AG04449 (cell line): ENCODE measurements at regions not wholly inside any gene's neighbourhood (a gene's known extent, or its start where the extent isn't known, plus 50 kb on each side); places are given as distances from the start of the nearest gene placed in this dataset.

ENCODE experiments used
- CTCF ChIA-PET: fragments of 350-600 bp; formaldehyde crosslinking; extraction: SDS; loops from one replicate; lab custom pipeline; 2021; ENCODE audit warnings: antibody characterized with exemption; lab: Yijun Ruan, JAX
- POLR2A ChIA-PET: fragments of 400-600, 350-600 bp; formaldehyde crosslinking; extraction: SDS; loops from one replicate; lab custom pipeline; 2020; ENCODE audit warnings: antibody characterized with exemption, inconsistent platforms; lab: Yijun Ruan, JAX
- DNase-seq: peaks from one replicate; pipeline ENCODE4 v3.0.0-alpha.2; 2010; ENCODE audit warnings: low read depth, low spot score
- H3K4me3 ChIP-seq: 2 replicates; pipeline ENCODE4 v1.5.1; 2011; ENCODE audit warnings: low read depth, mild to moderate bottlenecking, control low read depth, low read length
- CTCF ChIP-seq: IDR thresholded peaks from one replicate; pipeline ENCODE4 v1.5.1; 2011; ENCODE audit warnings: mild to moderate bottlenecking, moderate library complexity, low read length, control low read depth, inconsistent platforms; ENCODE audit not compliant: insufficient read depth; ENCODE audit errors: missing control alignments

- no peak overlapping the region for H3K4me3 ChIP-seq
- ChIA-PET POLR2A (no interaction called here), CTCF (interaction anchor here (1.0 kb wide), 1 partner anchor 26 kb away, joined by 4 read pairs; no protein-coding TSS in a partner anchor)
- TF ChIP-seq CTCF = no peak
- no peak for DNase-seq
Measured at GRCh38 chr4:181502611-181503010, 740.6 kb upstream of the TENM3 start.

- no peak for TF ChIP-seq CTCF
- no peak for DNase-seq
- no peak overlapping the region for H3K4me3 ChIP-seq
- POLR2A ChIA-PET = no interaction called here
- CTCF ChIA-PET = interaction anchor here (1.0 kb wide), 1 partner anchor 25 kb away, joined by 4 read pairs; no protein-coding TSS in a partner anchor
Measured at GRCh38 chr4:181503687-181504390, 739.4 kb upstream of the TENM3 start.

GRCh38 chr4:181504924-181505323 lies 738.3 kb upstream of the TENM3 start:
- TF ChIP-seq CTCF = no peak
- DNase-seq = no peak
- H3K4me3 ChIP-seq = no peak overlapping the region
- ChIA-PET CTCF (interaction anchor here (1.2 to 1.3 kb wide), 2 partner anchors 23 to 24 kb away, joined by 3 to 4 read pairs; no protein-coding TSS in a partner anchor), POLR2A (no interaction called here)

- POLR2A ChIA-PET = no interaction called here
- H3K4me3 ChIP-seq = no peak overlapping the region
- TF ChIP-seq CTCF = no peak
- DNase-seq = no peak
- CTCF ChIA-PET = interaction anchor here (1.0 to 1.7 kb wide), 3 partner anchors 21 to 246 kb away, joined by 3 to 7 read pairs (median 3); no protein-coding TSS in a partner anchor
Measured at GRCh38 chr4:181507180-181507835, 735.9 kb upstream of the TENM3 start.

GRCh38 chr4:181507938-181508337 lies 735.3 kb upstream of the TENM3 start:
- TF ChIP-seq CTCF = no peak
- ChIA-PET CTCF (interaction anchor here (1.0 to 1.7 kb wide), 3 partner anchors 20 to 247 kb away, joined by 3 to 7 read pairs (median 3); no protein-coding TSS in a partner anchor), POLR2A (no interaction called here)
- no peak for DNase-seq
- H3K4me3 ChIP-seq = no peak overlapping the region; the same call in 1 of the 2 replicates

- no peak for TF ChIP-seq CTCF
- H3K4me3 ChIP-seq = no peak overlapping the region
- no peak for DNase-seq
- ChIA-PET POLR2A (no interaction called here), CTCF (interaction anchor here (1.0 to 1.7 kb wide), 2 partner anchors 20 to 247 kb away, joined by 3 to 7 read pairs; no protein-coding TSS in a partner anchor)
Measured at GRCh38 chr4:181508601-181509000, 734.6 kb upstream of the TENM3 start.
